ENCODE measurements at regions not wholly inside any gene's neighbourhood (a gene's known extent, or its start where the extent isn't known, plus 50 kb on each side); places are given as distances from the start of the nearest gene placed in this dataset.
"Not testable (repeated sequence)": the region's sequence is repeated elsewhere in the genome, so short reads cannot be mapped to it uniquely, and the experiment has no call there.

DNA sequence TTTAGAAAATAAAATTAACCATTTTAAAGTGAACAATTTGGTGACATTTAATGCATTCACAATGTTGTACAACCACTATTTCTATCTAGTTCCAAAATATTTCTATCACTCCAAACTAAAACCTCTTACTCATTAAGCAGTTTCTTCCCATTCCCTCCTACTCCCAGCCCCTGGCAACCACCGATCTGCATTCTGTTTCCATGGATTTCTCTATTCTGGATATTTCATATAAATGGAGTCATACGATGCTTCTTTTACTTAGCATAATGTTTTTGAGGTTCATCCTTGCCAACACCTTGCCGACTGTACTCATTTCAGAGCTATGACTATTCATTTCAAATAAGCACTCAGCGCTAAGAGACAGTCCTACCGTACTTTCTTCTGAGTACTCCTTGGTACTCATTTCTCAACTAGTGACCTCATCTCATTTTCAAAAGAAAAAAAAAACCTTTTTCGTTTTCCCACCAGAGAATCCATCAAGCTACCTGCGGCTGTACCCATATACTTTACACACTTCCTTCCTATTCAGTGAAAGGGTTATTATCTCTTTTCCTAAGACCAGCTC, 259.2 kb downstream of the UTRN start:
- DNase-seq, result no peak

DNA sequence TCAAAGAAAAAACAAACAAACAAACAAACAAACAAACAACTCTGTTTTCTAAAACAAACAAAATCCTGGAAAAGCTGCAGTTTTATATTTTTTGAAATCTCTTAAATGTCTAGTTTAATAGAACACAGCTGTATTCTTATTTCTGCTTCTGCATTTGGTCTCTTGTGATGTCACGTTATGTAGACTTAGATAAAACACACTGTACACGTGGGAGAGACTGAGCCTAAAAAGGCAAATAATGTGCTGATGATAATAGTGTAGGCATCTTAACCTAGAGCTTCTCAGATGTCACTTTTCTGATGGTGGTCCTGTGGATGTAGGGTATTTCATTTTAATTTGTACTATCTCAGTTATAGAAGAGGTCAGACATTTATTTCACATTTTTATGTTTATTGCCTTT, 261.7 kb downstream of the UTRN start:
- no peak for DNase-seq

DNA sequence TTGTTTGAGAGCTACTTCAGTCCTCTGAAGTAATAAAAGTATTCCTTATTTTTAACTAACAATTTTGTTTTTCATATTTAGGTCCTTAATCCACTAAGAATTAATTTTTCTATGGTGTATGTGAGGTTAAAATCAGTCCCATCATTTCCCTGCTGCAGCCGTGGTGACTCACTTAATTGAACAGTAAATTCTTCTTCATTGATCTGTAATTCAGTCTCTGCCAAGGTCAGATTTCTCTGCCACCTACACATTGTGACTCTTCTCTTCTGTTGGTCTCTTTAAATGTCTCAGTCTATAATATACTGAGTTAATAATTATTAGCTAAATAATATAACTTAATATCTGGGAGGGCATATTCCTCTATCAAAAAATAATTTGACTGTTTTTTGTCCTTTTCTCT, 262.3 kb downstream of the UTRN start:
- no peak for DNase-seq

DNA sequence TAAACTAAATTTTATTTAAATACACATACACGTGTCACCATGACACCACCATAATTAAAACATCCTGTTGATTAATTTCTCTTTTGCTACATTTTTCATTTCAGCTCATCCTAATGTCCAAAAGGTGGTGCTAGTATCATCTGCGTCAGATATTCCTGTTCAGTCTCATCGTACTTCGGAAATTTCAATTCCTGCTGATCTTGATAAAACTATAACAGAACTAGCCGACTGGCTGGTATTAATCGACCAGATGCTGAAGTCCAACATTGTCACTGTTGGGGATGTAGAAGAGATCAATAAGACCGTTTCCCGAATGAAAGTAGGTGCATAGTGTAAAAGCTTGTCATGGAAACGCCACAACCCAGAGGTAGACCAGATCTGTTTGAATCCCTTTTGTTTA, 263.4 kb downstream of the UTRN start:
- DNase-seq, result no peak

DNA sequence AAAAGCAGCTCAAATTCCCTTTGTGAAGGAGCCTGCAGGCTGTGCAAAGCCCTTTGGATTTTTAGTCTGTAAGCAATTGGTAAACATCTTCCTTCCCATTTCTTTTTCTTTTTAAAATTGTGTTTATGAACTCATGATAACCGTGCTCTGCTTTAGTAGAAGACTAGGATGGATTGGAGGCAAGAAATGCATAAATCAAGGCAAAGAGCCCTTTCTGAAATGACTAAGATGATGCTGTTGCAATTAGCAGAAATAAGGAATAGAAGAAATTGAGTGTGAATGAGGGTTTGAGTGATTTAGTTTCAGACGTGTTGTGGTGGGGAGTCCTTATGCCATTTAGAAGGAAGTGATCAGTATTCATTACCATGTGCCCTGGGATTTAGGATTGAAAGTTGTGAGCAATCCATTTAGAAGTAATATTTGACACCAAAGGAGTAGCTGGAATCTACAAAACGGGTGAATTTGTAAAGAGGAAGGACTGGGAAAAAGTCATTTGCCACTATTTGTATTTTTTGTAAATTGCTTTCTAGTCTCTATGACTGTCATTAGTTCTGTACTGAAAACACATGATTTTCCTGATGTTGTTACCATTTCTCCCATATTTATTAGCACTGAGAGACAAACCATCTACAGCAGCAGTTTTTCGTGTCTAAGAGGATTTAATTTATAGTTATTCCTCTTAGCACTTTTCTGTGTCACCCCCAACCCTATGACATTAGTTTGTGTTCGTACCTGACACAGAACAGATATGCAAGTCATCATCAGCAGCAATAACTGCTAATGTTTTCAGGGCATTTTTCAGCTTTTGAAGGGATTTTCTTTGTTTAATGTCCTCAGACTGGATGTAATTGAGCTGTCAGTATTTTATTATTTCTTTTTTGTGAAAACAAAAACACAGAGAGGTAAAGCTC, 265.0 kb downstream of the UTRN start:
- no peak for DNase-seq

DNA sequence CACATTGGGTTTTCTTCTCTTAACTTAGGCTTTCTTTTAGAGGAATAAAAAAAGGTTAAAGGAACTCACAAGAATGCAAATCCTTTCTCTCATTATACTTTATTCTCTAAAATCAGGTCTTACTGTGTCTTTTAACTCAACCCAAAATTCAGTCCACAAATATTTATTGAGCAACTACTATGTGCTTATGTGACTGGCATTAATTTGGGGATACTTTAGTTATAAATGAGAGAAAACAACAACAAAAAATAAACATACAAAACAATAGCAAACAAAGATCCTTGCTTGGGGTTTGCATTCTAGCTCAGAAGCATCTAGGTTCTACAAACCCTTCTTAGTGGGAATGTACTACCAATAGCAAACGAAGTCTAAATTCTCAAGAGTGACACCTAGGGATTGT, 266.2 kb downstream of the UTRN start:
- no peak for DNase-seq

DNA sequence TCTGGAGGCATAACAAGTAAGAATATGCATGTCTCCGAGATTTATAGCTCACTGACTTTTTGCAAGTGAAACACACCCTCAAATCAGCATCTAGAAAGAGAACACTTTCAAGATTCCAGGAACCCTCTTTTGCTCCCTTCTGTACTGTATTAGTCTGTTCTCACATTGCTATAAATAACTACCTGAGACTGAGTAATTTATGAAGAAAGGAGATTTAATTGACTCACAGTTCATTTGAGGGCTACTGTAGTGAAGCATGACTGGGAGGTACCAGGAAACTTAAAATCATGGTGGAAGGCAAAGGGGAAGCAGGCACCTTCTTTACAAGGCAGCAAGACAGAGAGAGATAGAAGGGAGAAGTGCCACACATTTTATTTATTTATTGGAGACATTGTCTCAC, 269.9 kb downstream of the UTRN start:
- DNase-seq, result no peak

DNA sequence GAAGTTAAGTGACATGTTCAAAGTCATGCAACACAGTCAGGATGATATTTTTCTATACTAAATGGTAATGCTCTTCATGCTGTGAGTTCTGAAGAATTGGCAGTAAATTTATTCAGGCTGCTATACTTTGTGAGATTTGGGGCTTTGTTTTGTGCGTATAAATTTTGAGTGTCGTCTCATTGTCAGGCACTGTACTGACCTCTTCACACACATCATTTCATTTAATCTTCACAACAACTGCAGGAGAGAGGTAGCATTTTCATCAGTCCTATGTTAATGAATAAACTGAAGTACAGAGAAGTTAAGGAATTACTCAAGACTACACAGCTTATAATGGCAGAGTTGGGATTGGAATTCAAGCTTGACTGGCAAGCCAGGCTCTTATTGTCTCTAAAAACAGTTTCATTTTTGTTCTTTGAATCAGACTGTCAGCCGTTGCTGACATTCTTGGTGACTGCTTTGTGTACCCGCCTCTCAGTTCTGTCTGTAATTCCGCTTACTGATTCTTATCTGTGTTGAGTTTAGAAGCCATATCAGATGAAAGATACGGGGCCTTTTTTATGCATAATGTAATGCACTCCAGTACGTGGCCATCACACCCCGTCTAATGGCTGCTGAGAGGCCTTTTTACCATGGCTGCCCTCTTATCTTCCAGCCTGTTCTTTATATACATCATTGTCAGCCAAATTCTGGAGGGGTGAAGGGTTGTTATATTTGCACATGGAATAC, 274.9 kb downstream of the UTRN start:
- no peak for DNase-seq

DNA sequence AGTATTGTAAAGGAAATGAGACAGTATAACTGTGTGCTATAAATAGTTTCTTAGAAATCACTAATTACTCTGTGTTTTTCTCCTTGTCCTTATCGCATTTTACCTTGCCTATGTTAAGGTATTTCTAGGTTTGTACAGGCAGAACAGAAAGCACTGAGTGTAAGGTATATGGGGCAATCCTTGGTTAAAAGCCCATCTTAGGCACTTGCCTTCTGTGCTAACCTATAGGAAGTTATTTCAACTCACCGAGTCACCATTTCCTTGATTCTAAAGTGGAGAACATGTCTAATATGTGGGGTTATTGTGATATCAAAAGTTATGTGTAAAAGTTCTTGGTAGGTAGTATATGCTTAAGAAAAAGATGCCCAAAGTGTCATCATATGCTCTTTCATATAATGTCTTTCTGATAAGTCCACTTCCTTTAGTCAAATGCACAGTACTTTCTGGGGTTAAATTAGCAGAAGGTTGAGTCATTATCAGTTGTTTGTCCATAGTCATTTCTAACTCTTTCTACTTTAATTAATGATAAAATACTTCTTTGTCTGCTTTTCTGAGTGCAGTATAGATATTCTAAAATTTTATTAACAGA, 276.4 kb downstream of the UTRN start:
- DNase-seq, result no peak

DNA sequence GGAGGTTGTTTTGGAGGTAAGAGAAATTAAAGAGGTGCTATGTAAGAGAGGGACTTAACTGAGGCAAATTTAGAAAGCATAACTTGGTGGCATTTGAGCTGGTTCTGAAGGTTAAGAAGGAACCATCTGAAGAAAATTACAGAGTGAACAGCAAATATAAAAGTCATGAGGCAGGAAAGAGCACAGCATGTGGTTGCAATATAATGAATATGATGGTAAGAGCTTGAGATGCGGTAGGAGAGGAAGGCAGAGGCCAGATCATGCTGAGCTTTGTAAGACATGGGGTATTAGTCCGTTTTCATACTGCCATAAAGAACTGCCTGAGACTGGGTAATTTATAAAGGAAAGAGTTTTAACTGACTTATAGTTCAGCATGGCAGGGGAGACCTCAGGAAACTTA, 279.1 kb downstream of the UTRN start:
- DNase-seq, result no peak

DNA sequence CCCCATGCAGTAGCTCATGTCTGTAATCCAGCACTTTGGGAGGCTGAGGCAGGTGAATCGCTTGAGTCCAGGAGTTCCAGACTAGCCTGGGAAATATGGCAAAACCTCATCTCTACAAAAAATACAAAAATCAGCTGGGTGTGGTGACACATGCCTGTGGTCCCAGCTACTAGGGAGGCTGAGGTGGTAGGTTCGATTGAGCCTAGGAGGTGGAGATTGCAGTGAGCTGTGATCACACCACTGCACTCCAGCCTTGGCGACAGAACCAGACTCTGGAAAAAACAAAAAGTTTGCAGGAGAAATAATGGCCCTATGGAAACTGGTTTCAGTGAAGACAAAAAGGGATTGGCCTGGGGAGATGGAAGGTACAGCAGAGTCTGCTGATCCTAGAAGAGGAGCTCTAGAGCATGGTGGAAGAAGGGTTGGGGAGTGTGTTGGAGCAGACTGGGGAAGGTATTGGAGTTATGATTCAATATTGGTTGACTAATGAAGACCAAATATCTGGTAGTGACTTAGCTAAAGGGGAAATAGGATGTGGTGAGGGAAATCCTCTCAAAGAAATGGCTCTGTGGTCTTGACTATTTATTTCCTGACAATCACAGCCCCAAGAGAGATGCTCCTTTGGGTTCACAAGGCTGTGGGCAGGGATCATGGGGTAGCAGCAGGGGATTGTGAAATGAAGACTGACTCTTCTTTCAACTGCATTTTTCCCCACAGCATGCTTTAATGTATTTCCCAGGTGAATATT, 281.9 kb downstream of the UTRN start:
- DNase-seq, result no peak

DNA sequence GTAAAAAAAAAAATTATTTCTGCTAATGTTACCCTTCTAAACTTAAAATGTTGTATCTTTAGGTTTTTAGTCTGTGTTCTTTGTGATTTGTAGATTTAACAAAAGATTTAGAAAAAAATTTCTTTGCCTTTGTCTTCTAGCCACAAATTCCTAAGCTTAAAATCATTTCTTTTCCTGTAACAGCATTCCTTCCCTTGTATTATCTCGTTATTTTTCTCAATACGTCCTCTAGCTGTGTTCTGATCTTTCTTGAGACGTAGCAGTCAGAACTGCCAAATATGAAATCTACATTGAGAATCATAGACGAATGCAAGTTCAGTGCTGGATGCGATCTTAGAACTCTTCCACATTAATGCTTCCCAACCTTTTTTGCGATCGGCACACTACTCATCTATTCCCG, 283.1 kb downstream of the UTRN start:
- no peak for DNase-seq

DNA sequence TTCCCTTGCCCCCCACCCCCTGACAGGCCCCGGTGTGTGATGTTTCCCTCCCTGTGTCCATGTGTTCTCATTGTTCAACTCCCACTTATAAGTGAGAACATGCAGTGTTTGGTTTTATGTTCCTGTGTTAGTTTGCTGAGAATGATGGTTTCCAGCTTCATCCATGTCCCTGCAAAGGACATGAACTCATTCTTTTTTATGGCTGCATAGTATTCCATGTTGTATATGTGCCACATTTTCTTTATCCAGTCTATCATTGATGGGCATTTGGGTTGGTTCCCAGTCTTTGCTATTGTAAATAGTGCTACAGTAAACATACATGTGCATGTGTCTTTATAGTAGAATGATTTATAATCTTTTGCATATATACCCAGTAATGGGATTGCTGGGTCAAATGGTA, 287.4 kb downstream of the UTRN start:
- DNase-seq, result not testable (repeated sequence)

DNA sequence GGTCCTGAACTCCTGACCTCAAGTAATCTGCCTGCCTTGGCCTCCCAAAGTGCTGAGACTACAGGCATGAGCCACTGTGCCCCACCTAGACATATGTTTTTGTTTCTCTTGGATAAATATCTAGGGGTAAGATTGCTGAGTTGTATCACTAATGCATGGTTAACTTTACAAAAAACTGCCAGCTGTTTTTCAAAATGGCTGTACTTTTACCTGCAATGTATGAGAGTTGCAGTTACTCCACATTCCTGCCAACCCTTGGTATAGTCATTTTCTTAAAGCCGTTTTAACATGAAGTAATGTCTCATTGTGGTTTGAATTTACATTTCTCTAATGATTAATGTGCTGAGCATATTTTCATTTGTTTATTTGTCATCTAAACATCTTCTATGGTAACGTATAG, 289.7 kb downstream of the UTRN start:
- DNase-seq, result no peak

DNA sequence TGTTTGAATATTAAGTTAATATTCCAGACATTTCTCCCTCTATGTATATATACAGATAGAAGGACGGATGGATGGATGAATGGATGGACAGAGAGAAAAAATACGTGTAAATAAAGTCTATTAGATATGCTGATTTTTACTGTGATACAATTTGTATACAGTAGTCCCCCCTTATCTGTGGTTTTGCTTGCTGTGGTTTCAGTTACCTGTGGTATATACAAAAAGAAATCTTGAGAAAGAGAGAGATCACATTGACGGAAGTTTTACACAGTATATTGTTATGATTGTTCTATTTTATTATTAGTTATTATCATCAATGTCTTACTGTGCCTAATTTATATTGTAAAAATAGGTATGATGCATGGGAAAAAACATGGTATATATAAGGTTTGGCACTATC, 290.2 kb downstream of the UTRN start:
- DNase-seq, result no peak

DNA sequence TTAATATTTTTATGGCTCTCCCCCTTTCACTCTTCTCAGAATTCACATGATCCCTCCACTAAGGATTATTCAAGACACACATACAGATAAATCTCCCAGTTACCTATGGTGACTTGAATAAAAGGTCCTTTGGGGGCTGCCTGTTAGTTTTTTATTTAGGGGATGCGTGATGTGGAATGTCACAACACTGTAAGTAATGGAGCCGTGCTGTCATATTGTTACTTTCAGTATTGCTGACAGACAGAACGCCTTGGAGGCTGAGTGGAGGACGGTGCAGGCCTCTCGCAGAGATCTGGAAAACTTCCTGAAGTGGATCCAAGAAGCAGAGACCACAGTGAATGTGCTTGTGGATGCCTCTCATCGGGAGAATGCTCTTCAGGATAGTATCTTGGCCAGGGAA, 291.7 kb downstream of the UTRN start:
- no peak for DNase-seq

DNA sequence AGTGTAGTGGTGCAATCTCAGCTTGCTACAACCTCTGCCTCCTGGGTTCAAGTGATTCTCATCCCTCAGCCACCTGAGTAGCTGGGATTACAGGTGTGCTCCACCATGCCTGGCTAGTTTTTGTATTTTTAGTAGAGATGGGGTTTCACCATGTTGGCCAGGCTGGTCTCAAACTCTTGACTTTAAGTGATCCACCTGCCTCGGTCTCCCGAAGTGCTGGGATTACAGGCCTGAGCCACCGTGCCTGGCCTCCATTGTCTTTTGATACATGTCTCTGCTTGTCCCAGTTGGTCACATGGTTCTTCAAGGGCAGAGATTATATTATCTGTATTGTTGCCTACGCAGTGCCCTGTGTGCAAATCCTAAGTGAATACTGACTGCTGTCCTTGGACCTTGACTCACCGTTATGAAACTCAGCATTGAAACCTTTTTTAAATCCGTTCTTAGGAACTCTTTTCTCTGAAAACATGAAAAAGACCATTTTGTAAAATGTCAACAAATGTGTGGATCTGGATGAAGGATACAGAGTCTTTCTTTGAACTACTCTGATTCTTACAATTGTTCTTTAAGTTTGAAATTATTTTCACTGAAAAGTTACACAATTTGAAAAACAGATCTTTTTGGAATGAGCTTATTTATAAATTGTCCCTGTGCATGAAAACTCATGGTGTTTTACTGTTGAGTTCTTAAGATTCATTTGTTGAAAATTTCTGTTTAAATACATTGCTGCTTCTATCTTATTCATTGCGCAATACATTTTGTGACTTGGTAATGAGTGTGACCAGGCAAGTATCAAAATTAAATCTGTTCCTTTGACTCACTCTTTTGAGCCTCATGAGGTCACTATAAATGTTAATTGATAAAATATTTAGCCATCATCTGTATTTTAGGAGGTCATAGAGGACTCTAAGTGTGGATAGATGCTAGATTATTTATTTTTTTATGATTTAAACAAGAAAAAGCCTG, 293.5 kb downstream of the UTRN start:
- no peak for DNase-seq

DNA sequence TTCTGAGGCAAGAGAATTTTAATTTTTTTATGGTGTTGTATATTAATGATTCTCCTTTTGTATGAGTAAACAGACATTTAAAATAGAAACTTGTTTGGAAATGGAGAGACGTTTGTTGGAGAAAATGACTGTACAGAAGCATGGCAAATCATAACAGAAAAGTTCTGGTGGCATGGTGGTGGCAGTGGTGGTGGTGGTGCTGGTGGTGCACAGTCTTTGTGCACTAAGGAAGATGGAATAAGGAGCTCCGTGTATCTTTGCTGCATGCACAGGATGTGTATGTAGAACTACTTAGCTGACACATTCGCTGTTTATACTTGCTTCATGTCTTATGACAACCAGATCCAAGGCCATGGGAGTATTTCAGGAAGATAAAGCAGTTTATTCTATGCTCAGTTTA, 294.9 kb downstream of the UTRN start:
- no peak for DNase-seq

DNA sequence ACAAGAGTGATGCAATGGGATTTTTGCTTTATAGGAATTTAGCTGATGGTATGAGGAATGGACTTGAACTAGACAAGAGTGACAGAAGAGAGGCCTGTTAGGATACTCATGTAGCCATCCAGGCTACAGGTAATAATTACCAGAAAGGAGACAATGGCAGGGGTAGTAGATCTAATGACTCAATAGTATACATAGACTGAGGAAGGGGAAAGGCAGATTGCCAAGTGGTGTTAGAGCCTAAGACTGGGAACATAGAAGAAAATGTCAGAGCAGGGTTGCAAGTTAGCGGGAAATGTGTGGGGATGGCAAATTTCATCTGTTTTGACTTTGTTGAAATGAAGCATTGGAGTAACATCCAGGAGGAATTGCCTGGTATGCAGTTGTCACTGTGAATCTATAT, 295.6 kb downstream of the UTRN start:
- no peak for DNase-seq

DNA sequence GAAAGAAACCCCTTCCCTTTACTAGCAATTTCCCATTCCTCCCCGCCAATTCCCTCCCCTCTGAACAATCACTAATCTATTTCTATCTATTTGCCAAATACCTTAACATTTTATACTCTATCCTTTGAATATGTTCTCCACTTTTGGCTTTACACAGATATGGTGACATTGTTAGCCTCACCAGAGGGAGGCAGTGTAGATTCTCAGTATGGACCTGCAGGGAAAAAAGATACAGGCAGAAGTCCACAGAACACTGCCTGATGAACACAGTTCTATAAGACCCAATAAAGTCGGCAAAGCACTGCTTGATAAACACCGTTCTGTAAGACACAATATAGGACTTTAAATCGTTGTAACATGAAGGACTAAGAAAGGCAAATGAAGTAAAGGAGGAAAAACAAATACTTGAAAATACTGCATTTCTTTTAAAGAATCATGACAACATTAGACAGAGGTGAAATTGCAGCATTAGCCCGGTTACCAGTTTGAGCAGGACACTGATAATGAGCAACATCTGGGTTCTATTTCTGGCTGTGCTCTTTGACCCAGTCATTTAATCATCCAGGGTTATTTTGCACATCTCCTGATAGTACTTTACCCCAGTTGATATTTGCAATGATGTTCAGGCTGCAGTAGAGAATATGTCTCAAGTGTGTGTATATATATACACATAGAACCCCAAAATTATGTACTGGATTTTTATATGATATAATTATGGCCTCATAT, 296.8 kb downstream of the UTRN start:
- DNase-seq, result no peak

Measured in NCI-H1694 treated with DMSO at 0.1 percent for 48 hours (cell line).